HEK293 (cell line): ENCODE measurements at regions not wholly inside any gene's neighbourhood (a gene's known extent, or its start where the extent isn't known, plus 50 kb on each side); places are given as distances from the start of the nearest gene placed in this dataset.

ENCODE experiments used
- CTCF ChIA-PET: fragments of 350-600 bp; formaldehyde crosslinking; extraction: SDS; loops from one replicate; lab custom pipeline; 2021; ENCODE audit warnings: antibody characterized with exemption; lab: Yijun Ruan, JAX
- POLR2A ChIA-PET: fragments of 300-600 bp; formaldehyde crosslinking; extraction: SDS; loops from one replicate; lab custom pipeline; 2020; ENCODE audit warnings: antibody characterized with exemption, inconsistent platforms; lab: Yijun Ruan, JAX
- H3K27ac ChIP-seq: fragments of 200-500 bp; sonication (Bioruptor generic); 2 replicates; pipeline ENCODE4 v1.5.1; 2014; ENCODE audit warnings: low read depth, low read length, control low read depth, inconsistent platforms; ENCODE audit errors: extremely low read depth
- H3K36me3 ChIP-seq, 2 experiments: fragments of 200-500 bp in 1 of 2; sonication (Bioruptor generic) in 1 of 2; 1 replicate in 1 of 2; 2 replicates in 1 of 2; pipeline ENCODE4 v1.5.1; 2014 to 2017; ENCODE audit warnings: inconsistent platforms in 2 of 2, low read length in 2 of 2; ENCODE audit not compliant: control insufficient read depth in 2 of 2, insufficient read depth in 1 of 2
- H3K4me1 ChIP-seq: fragments of 200-500 bp; sonication (Bioruptor generic); 2 replicates; pipeline ENCODE4 v1.5.1; 2014; ENCODE audit warnings: mild to moderate bottlenecking, low read length, inconsistent platforms; ENCODE audit not compliant: control insufficient read depth, insufficient read depth
- H3K4me3 ChIP-seq: 2 replicates; pipeline ENCODE4 v1.5.1; 2011; ENCODE audit warnings: low read depth, mild to moderate bottlenecking, control low read depth, low read length, moderate library complexity
- H3K9me3 ChIP-seq: fragments of 200-500 bp; sonication (Bioruptor generic); 2 replicates; pipeline ENCODE4 v1.5.1; 2014; ENCODE audit warnings: low read depth, low read length, inconsistent platforms; ENCODE audit not compliant: control insufficient read depth, insufficient read depth
- AEBP2 ChIP-seq: fragments of 450-650 bp; formaldehyde crosslinking; IDR thresholded peaks from 2 replicates; pipeline ENCODE4 v1.5.1; 2016; ENCODE audit warnings: missing biosample characterization, missing genetic modification characterization, borderline replicate concordance
- CTCF ChIP-seq: fragments of 450-650 bp; formaldehyde crosslinking; IDR thresholded peaks from 2 replicates; pipeline ENCODE4 v1.5.1; 2016; ENCODE audit warnings: missing biosample characterization, missing genetic modification characterization
- GLI4 ChIP-seq: fragments of 450-650 bp; formaldehyde crosslinking; IDR thresholded peaks from 2 replicates; pipeline ENCODE4 v1.5.1; 2016; ENCODE audit warnings: missing biosample characterization, missing genetic modification characterization
- KLF16 ChIP-seq: fragments of 450-650 bp; formaldehyde crosslinking; IDR thresholded peaks from 2 replicates; pipeline ENCODE4 v1.5.1; 2017; ENCODE audit warnings: missing biosample characterization, missing genetic modification characterization
- TCF7L2 ChIP-seq: IDR thresholded peaks from 2 replicates; pipeline ENCODE4 v1.6.1; 2011; ENCODE audit warnings: low read depth, mild to moderate bottlenecking, inconsistent platforms, low read length, moderate library complexity, borderline replicate concordance
- ZBTB21 ChIP-seq: fragments of 450-650 bp; formaldehyde crosslinking; IDR thresholded peaks from 2 replicates; pipeline ENCODE4 v1.5.1; 2017; ENCODE audit warnings: missing biosample characterization, missing genetic modification characterization
- ZBTB8A ChIP-seq: fragments of 450-650 bp; formaldehyde crosslinking; IDR thresholded peaks from 2 replicates; pipeline ENCODE4 v1.5.1; 2016; ENCODE audit warnings: missing biosample characterization, missing genetic modification characterization
- ZNF223 ChIP-seq: fragments of 450-650 bp; formaldehyde crosslinking; IDR thresholded peaks from 2 replicates; pipeline ENCODE4 v1.5.1; 2016; ENCODE audit warnings: missing biosample characterization, missing genetic modification characterization
- ZNF311 ChIP-seq: fragments of 450-650 bp; formaldehyde crosslinking; IDR thresholded peaks from 2 replicates; pipeline ENCODE4 v1.5.1; 2017; ENCODE audit warnings: missing biosample characterization, missing genetic modification characterization, borderline replicate concordance
- ZNF416 ChIP-seq: fragments of 450-650 bp; formaldehyde crosslinking; IDR thresholded peaks from 2 replicates; pipeline ENCODE4 v1.5.1; 2016; ENCODE audit warnings: missing biosample characterization, missing genetic modification characterization
- ZNF473 ChIP-seq: fragments of 450-650 bp; formaldehyde crosslinking; IDR thresholded peaks from 2 replicates; pipeline ENCODE4 v1.5.1; 2017; ENCODE audit warnings: missing biosample characterization, missing genetic modification characterization
- ZNF514 ChIP-seq: fragments of 450-650 bp; formaldehyde crosslinking; IDR thresholded peaks from 2 replicates; pipeline ENCODE4 v1.5.1; 2016; ENCODE audit warnings: missing biosample characterization, missing genetic modification characterization
- ZNF558 ChIP-seq: fragments of 450-650 bp; formaldehyde crosslinking; IDR thresholded peaks from 2 replicates; pipeline ENCODE4 v1.5.1; 2016; ENCODE audit warnings: missing biosample characterization, missing genetic modification characterization
- ZNF560 ChIP-seq: fragments of 450-650 bp; formaldehyde crosslinking; IDR thresholded peaks from 2 replicates; pipeline ENCODE4 v1.5.1; 2017; ENCODE audit warnings: missing biosample characterization, missing genetic modification characterization, borderline replicate concordance
- ZNF624 ChIP-seq: fragments of 450-650 bp; formaldehyde crosslinking; IDR thresholded peaks from 2 replicates; pipeline ENCODE4 v1.5.1; 2017; ENCODE audit warnings: missing biosample characterization, missing genetic modification characterization
- ZNF701 ChIP-seq: fragments of 450-650 bp; formaldehyde crosslinking; IDR thresholded peaks from 2 replicates; pipeline ENCODE4 v1.5.1; 2016; ENCODE audit warnings: missing biosample characterization, missing genetic modification characterization
- ZNF76 ChIP-seq: fragments of 450-650 bp; formaldehyde crosslinking; IDR thresholded peaks from 2 replicates; pipeline ENCODE4; 2016; ENCODE audit warnings: low read depth, missing biosample characterization, missing genetic modification characterization, borderline replicate concordance
- ZNF768 ChIP-seq: fragments of 450-650 bp; formaldehyde crosslinking; IDR thresholded peaks from 2 replicates; pipeline ENCODE4 v1.5.1; 2018; ENCODE audit warnings: missing biosample characterization, mild to moderate bottlenecking, missing genetic modification characterization
- ZNF777 ChIP-seq: fragments of 450-650 bp; formaldehyde crosslinking; IDR thresholded peaks from 2 replicates; pipeline ENCODE4 v1.5.1; 2017; ENCODE audit warnings: missing biosample characterization, missing genetic modification characterization, borderline replicate concordance
- ZNF791 ChIP-seq: fragments of 450-650 bp; formaldehyde crosslinking; IDR thresholded peaks from 2 replicates; pipeline ENCODE4 v1.5.1; 2016; ENCODE audit warnings: missing biosample characterization, missing genetic modification characterization
- ZNF843 ChIP-seq: fragments of 450-650 bp; formaldehyde crosslinking; IDR thresholded peaks from 2 replicates; pipeline ENCODE4 v1.5.1; 2016; ENCODE audit warnings: missing biosample characterization, missing genetic modification characterization
- TF ChIP-seq, protein P1 (sequence below): fragments of 450-650 bp; formaldehyde crosslinking; conservative IDR thresholded peaks from 2 replicates; pipeline ENCODE4 v1.5.1; 2016; ENCODE audit warnings: low read depth, missing biosample characterization, missing genetic modification characterization
- TF ChIP-seq, protein P2 (sequence below): fragments of 450-650 bp; formaldehyde crosslinking; IDR thresholded peaks from 2 replicates; pipeline ENCODE4 v1.5.1; 2016; ENCODE audit warnings: missing biosample characterization, missing genetic modification characterization

DNA sequence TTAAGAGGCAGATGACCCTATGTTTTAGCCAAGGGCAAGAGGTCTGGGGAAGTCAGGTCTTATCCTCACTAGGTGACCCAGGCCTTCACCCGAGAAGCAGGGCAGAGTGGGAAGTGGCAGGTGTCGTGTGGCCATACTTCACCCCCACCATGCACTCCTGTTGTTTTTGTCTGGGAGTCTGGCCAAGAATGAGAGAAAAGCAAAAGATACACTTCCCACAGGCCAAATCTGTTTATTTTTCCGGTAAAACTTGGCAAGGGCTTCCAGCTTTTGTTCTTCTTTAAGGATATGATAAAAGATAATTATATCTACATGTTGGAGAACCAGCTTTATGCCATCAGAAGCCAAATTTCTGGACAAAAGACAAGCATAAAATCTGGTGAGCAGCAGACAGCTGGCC lies 137.4 kb upstream of the CDC14C start:
- TF ChIP-seq GLI4 (tag by site-specific recombination) (no peak), ZNF791 (tag by site-specific recombination) (no peak), ZNF311 (tag by site-specific recombination) (no peak), ZNF701 (tag by site-specific recombination) (no peak), ZBTB21 (no peak), ZNF843 (tag by site-specific recombination) (no peak), ZNF223 (no peak)
- POLR2A ChIA-PET, result no interaction called here
- no peak overlapping the region for H3K4me3 ChIP-seq
- no peaks in the 10 kb centered on the region for H3K9me3 ChIP-seq
- no peak overlapping the region for H3K27ac ChIP-seq
- CTCF ChIA-PET, result interaction anchor here (0.5 kb wide), 1 partner anchor 152 kb away, joined by 4 read pairs; no protein-coding TSS in a partner anchor
- H3K4me1 ChIP-seq, result no peaks in the 10 kb centered on the region
- no peaks in the 10 kb centered on the region for H3K36me3 ChIP-seq

GRCh38 chr7:48803250-48803649 lies 121.1 kb upstream of the CDC14C start:
- POLR2A ChIA-PET, result no interaction called here
- H3K27ac ChIP-seq, result no peak overlapping the region
- no peaks in the 10 kb centered on the region for H3K9me3 ChIP-seq
- no peaks in the 10 kb centered on the region for H3K36me3 ChIP-seq
- no peaks in the 10 kb centered on the region for H3K4me1 ChIP-seq
- no peak for TF ChIP-seq ZNF558 (tag by site-specific recombination)
- no peak for TF ChIP-seq ZNF76 (tag by site-specific recombination)
- TF ChIP-seq ZNF416 (tag by site-specific recombination), result no peak
- TF ChIP-seq AEBP2, result no peak
- no peak for TF ChIP-seq KLF16 (tag by site-specific recombination)
- no peak for TF ChIP-seq ZNF514
- TF ChIP-seq ZNF768, result no peak
- TF ChIP-seq ZNF560 (tag by site-specific recombination), result no peak
- no peak for TF ChIP-seq TCF7L2
- H3K4me3 ChIP-seq, result no peak overlapping the region
- CTCF ChIA-PET, result no interaction called here

- POLR2A ChIA-PET, result no interaction called here
- H3K4me1 ChIP-seq, result no peaks in the 10 kb centered on the region
- no peaks in the 10 kb centered on the region for H3K9me3 ChIP-seq
- H3K36me3 ChIP-seq, result no peaks in the 10 kb centered on the region
- TF ChIP-seq ZNF777 (no peak), ZNF624 (tag by site-specific recombination) (no peak), CTCF (no peak), ZBTB8A (tag by site-specific recombination) (no peak), ZNF473 (tag by site-specific recombination) (no peak)
- TF ChIP-seq, protein P1, sequence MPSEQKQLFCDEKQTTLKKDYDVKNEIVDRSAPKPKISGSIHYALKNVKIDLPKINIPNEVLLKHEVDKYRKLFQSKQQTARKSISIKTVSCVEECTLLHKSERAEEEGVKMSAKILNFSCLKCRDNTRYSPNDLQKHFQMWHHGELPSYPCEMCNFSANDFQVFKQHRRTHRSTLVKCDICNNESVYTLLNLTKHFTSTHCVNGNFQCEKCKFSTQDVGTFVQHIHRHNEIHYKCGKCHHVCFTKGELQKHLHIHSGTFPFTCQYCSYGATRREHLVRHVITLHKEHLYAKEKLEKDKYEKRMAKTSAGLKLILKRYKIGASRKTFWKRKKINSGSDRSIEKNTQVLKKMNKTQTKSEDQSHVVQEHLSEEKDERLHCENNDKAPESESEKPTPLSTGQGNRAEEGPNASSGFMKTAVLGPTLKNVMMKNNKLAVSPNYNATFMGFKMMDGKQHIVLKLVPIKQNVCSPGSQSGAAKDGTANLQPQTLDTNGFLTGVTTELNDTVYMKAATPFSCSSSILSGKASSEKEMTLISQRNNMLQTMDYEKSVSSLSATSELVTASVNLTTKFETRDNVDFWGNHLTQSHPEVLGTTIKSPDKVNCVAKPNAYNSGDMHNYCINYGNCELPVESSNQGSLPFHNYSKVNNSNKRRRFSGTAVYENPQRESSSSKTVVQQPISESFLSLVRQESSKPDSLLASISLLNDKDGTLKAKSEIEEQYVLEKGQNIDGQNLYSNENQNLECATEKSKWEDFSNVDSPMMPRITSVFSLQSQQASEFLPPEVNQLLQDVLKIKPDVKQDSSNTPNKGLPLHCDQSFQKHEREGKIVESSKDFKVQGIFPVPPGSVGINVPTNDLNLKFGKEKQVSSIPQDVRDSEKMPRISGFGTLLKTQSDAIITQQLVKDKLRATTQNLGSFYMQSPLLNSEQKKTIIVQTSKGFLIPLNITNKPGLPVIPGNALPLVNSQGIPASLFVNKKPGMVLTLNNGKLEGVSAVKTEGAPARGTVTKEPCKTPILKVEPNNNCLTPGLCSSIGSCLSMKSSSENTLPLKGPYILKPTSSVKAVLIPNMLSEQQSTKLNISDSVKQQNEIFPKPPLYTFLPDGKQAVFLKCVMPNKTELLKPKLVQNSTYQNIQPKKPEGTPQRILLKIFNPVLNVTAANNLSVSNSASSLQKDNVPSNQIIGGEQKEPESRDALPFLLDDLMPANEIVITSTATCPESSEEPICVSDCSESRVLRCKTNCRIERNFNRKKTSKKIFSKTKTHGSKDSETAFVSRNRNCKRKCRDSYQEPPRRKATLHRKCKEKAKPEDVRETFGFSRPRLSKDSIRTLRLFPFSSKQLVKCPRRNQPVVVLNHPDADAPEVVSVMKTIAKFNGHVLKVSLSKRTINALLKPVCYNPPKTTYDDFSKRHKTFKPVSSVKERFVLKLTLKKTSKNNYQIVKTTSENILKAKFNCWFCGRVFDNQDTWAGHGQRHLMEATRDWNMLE (tag by site-specific recombination), result no peak
- TF ChIP-seq, protein P2, sequence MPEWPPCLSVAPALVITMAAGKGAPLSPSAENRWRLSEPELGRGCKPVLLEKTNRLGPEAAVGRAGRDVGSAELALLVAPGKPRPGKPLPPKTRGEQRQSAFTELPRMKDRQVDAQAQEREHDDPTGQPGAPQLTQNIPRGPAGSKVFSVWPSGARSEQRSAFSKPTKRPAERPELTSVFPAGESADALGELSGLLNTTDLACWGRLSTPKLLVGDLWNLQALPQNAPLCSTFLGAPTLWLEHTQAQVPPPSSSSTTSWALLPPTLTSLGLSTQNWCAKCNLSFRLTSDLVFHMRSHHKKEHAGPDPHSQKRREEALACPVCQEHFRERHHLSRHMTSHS, result no peak
- no peak overlapping the region for H3K4me3 ChIP-seq
- CTCF ChIA-PET, result no interaction called here
- H3K27ac ChIP-seq, result no peak overlapping the region
Measured at GRCh38 chr7:48806731-48807130, 117.6 kb upstream of the CDC14C start.
